ENCODE measurements at regions not wholly inside any gene's neighbourhood (a gene's known extent, or its start where the extent isn't known, plus 50 kb on each side); places are given as distances from the start of the nearest gene placed in this dataset.

- 82 to 93% (median 90%) methylated on average over 2 of the region's 2 CpGs for WGBS, 5 donors
- H3K27ac ChIP-seq, result no peak overlapping the region
- intact Hi-C loops (cut with DNase I; ENCODE audit: low total_unique reads), result no loop called here
Observed at GRCh38 chr3:117880638-117881037, 1154.0 kb downstream of the IGSF11 start.

DNA sequence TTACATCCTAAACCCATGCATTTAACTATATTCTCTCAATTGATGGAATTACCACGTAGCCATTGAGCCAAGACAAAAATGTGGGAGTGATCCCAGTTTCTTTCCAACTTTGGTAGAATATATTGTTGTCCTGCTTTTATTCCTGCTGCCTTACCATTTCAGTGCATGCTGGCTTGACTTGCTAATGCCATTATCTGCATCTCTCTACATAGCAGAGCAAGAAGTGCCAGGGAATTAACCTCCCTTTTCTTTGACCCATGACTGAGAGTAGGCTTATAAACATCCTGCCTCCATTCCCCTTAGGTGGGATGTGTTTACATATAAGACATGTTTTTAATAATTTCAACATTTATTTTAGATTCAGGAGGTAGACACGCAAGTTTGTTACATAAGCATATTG lies 1153.4 kb downstream of the IGSF11 start:
- DNase-seq, result no peak
- TF ChIP-seq, protein P1, sequence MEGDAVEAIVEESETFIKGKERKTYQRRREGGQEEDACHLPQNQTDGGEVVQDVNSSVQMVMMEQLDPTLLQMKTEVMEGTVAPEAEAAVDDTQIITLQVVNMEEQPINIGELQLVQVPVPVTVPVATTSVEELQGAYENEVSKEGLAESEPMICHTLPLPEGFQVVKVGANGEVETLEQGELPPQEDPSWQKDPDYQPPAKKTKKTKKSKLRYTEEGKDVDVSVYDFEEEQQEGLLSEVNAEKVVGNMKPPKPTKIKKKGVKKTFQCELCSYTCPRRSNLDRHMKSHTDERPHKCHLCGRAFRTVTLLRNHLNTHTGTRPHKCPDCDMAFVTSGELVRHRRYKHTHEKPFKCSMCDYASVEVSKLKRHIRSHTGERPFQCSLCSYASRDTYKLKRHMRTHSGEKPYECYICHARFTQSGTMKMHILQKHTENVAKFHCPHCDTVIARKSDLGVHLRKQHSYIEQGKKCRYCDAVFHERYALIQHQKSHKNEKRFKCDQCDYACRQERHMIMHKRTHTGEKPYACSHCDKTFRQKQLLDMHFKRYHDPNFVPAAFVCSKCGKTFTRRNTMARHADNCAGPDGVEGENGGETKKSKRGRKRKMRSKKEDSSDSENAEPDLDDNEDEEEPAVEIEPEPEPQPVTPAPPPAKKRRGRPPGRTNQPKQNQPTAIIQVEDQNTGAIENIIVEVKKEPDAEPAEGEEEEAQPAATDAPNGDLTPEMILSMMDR (IDR thresholded peaks at IDR 0.05 in 8 of 11, conservative IDR thresholded peaks at IDR 0.05 in 3 of 11), result no peak
- no peak for TF ChIP-seq POLR2A (IDR thresholded peaks at IDR 0.05)
- TF ChIP-seq POLR2AphosphoS5 (IDR thresholded peaks at IDR 0.05), result no peak
- Histone ChIP-seq H3K27ac (no peak overlapping the region), H3K9me3 (no peaks in the 10 kb centered on the region), H3K27me3 (replicated peaks in 1 of 7) (no peaks in the 10 kb centered on the region), H3K36me3 (no peaks in the 10 kb centered on the region), H3K4me1 (peaks cover 0 to 10% (median 1%) of the 10 kb centered on the region in 6 donors), H3K4me3 (no peak overlapping the region)
- intact Hi-C loops (cut with DNase I; ENCODE audit: low total_unique reads), result no loop called here
- WGBS, 5 donors, result 58 to 84% (median 78%) methylated on average over 2 of the region's 2 CpGs

More at GRCh38 chr3:117880638-117881037, 1154.0 kb downstream of the IGSF11 start:
- Histone ChIP-seq H3K4me3 (no peak overlapping the region), H3K4me1 (peaks cover 0 to 10% (median 1%) of the 10 kb centered on the region in 6 donors), H3K36me3 (no peaks in the 10 kb centered on the region), H3K9me3 (no peaks in the 10 kb centered on the region), H3K27me3 (replicated peaks in 1 of 7) (no peaks in the 10 kb centered on the region)
- no peak for DNase-seq
- TF ChIP-seq, protein P1 (IDR thresholded peaks at IDR 0.05 in 8 of 11, conservative IDR thresholded peaks at IDR 0.05 in 3 of 11), result no peak
- no peak for TF ChIP-seq POLR2A (IDR thresholded peaks at IDR 0.05)
- no peak for TF ChIP-seq POLR2AphosphoS5 (IDR thresholded peaks at IDR 0.05)

DNA sequence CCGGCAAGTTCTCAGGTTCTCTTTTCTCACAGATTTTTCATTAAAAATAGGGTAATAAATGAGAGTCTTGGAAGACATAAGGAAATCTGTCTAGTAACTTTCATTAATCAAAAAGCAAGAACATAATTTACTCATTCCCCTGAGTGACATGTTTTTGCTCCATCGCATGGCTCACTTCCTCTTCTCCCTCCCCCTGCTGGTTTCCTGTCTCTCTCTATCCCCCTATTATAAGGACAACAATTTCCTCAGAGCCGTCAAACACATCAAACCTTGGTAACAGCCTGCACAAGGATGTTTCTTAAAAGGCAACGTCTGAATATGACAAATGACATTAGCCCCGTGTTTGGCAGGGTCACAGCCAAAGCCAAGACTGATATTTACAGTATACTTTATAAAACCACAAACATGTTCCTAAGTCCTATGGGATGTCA lies 1149.6 kb downstream of the IGSF11 start:
- WGBS, 5 donors, result 1 to 4% (median 2%) methylated on average over 5 of the region's 5 CpGs
- Histone ChIP-seq H3K27me3 (replicated peaks in 1 of 7) (no peaks in the 10 kb centered on the region), H3K9me3 (no peaks in the 10 kb centered on the region), H3K4me1 (peaks cover 0 to 10% (median 1%) of the 10 kb centered on the region in 6 donors), H3K27ac (no peak overlapping the region), H3K4me3 (no peak overlapping the region), H3K36me3 (no peaks in the 10 kb centered on the region)
- no peak for TF ChIP-seq POLR2AphosphoS5 (IDR thresholded peaks at IDR 0.05)
- TF ChIP-seq POLR2A (IDR thresholded peaks at IDR 0.05), result no peak
- TF ChIP-seq, protein P1 (IDR thresholded peaks at IDR 0.05 in 8 of 11, conservative IDR thresholded peaks at IDR 0.05 in 3 of 11), result no peak
- intact Hi-C loops (cut with DNase I; ENCODE audit: low total_unique reads), result no loop called here
- no peak for DNase-seq

- no peak overlapping the region for H3K27ac ChIP-seq
- H3K4me3 ChIP-seq, result no peak overlapping the region
- no peaks in the 10 kb centered on the region for H3K9me3 ChIP-seq
- DNase-seq, result no peak
- H3K36me3 ChIP-seq, result no peaks in the 10 kb centered on the region
- TF ChIP-seq POLR2AphosphoS5 (IDR thresholded peaks at IDR 0.05) (no peak), POLR2A (IDR thresholded peaks at IDR 0.05) (no peak)
- TF ChIP-seq, protein P1 (IDR thresholded peaks at IDR 0.05 in 8 of 11, conservative IDR thresholded peaks at IDR 0.05 in 3 of 11), result no peak
- H3K27me3 ChIP-seq (replicated peaks in 1 of 7), result no peaks in the 10 kb centered on the region
- intact Hi-C loops (cut with DNase I; ENCODE audit: low total_unique reads), result no loop called here
- H3K4me1 ChIP-seq, result peaks cover 0 to 10% (median 1%) of the 10 kb centered on the region in 6 donors
- WGBS, 5 donors, result 73 to 89% (median 75%) methylated on average over 3 of the region's 3 CpGs
Observed at GRCh38 chr3:117886147-117886546, 1148.5 kb downstream of the IGSF11 start.

Measured in spleen (tissue), 11 donors.